ENCODE measurements at regions not wholly inside any gene's neighbourhood (a gene's known extent, or its start where the extent isn't known, plus 50 kb on each side); places are given as distances from the start of the nearest gene placed in this dataset.
"Not testable (repeated sequence)": the region's sequence is repeated elsewhere in the genome, so short reads cannot be mapped to it uniquely, and the experiment has no call there.

DNA sequence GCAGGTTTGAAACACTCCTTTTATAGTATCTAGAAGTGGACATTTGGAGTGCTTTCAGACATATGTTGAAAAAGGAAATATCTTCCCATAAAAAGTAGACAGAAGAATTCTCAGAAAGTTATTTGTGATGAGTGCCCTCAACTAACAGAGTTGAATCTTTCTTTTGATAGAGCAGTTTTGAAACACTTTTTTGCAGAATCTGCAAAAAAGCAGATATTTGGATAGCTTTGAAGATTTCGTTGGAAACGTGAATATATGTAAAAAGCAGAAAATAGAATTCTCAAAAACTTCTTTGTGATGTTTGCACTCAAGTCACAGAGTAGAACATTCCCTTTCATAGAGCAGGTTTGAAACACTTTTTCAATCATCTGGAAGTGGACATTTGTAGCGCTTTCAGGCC, 676.4 kb upstream of the ZNF337 start:
- DNase-seq: not testable (repeated sequence)

DNA sequence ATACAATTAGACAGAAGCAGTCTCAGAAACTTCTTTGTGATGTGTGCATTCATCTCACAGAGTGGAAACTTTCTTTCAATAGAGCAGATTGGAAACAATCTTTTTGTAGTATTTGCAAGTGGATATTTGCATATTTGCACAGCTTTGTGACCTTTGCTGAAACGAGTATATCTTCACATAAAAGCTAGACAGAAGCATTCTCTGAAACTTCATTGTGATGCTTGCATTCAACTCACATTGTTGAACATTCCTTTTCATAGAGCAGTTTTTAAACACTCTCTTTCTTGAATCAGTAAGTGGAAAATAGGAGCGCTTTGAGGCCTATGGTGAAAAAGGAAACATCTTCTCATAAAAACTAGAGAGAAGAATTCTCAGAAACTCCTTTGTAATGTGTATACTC, 657.9 kb upstream of the ZNF337 start:
- no peak for DNase-seq

DNA sequence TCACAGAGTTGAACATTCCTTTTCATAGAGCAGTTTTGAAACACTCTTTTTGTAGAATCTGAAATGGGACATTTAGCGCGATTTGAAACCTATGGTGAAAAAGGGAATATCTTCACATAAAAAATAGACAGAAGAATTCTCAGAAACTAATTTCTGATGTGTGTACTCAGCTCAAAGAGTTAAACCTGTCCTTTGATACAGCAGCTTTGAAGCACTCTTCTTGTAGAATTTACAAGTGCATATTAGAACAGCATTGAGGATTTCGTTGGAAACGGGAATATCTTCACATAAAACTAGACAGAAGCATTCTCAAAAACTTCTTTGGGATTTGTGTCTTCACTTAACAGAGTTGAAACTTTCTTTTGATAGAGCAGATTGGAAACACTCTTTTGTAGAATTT, 650.7 kb upstream of the ZNF337 start:
- DNase-seq: no peak

DNA sequence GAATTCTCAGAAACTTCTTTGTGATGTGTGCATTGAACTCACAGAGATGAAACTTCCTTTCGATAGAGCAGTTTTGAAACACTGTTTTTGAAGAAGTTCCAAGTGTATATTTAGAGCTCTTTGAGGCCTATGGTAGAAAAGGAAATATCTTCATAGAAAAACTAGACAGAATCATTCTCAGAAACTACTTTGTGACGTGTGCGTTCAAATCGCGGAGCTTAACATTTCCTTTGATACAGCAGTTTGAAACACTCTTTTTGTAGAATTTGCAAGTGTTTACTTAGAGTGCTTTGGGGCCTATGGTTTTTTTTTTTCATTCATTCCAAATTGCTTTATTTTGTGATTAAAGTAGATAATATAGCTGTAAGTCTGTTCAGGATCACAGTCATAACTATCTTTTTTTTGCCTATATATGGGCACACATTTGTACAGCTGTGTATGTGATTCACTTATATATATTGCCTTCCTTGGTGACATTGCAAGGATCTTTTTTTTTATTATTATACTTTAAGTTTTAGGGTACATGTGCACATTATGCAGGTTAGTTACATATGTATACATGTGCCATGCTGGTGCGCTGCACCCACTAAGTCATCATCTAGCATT, 643.9 kb upstream of the ZNF337 start:
- DNase-seq: not testable (repeated sequence)

DNA sequence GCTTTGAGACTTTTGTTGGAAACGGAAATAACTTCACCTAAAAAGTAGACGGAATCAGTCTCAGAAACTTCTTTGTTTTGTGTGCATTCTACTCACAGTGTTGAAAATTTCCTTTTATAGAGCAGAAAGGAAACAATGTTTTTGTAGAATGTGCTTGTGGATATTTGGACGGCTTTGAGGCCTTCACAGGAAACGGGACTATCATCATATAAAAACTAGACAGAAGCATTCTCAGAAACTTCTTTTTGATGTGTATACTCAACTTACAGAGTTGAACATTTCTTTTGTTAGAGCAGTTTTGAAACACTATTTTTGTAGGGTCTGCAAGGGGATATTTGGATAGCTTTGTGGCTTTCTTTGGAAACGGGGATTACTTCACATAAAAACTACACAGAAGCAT, 627.5 kb upstream of the ZNF337 start:
- DNase-seq: no peak

DNA sequence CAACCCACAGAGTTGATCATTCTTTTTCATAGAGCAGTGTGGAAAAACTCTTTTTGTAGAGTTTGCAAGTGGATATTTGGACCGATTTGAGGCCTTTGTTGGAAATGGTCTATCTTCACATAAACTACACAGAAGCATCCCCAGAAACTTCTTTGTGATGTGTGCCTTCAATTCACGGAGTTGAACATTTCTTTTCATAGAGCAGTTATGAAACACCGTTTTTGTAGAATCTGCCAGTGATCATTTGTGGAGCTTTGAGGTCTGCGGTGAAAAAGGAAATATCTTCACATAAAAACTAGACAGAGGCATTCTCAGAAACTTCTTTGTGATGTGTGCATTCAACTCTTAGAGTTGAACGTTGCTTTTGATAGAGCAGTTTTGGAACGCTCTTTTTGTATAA, 618.4 kb upstream of the ZNF337 start:
- no peak for DNase-seq

DNA sequence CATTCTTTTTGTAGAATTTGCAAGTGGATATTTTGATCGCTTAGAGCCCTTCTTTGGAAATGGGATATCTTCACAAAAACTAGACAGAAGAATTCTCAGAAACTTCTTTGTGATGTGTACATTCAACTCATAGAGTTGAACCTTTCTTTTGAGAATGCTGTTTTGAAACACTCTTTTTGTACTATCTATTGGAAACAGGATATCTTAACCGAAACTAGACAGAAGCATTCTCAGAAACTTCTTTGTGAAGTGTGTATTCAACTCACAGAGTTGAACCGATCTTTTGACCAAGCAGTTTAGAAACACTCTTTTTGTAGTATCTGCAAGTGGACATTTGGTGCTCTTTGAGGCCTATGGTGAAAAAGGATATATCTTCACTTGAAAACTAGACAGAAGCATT, 613.1 kb upstream of the ZNF337 start:
- not testable (repeated sequence) for DNase-seq

DNA sequence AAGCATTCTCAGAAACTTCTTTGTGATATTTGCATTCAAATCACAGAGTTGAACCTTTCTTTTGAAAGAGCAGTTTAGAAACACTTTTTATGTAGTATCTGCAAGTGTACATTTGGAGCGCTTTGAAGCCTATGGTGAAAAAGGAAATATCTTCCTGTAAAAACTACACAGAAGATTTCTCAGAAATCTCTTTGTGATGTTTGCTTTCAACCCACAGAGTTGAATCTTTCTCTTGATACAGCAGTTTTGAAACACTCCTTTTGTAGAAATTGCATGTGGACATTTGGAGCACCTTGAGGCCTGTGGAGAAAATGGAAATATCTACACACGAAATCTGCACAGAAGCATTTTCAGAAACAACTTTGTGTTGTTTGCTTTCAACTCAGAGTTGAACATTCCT, 612.3 kb upstream of the ZNF337 start:
- no peak for DNase-seq

DNA sequence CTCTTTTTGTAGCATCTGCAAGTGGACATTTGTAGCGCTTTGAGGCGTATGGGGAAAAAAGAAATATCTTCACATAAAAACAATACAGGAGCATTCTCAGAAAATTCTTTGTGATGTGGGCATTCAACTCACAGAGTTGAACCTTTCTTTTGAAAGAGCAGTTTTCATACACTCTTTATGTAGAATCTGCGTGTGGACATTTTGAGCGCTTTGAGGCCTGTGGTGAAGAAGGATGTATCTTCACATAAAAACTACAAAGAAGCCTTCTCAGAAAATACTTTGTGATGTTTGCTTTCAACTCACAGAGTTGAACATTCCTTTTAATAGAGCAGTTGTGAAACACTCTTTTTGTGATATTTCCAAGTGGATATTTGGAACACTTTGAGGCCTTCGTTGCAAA, 598.4 kb upstream of the ZNF337 start:
- DNase-seq: no peak

DNA sequence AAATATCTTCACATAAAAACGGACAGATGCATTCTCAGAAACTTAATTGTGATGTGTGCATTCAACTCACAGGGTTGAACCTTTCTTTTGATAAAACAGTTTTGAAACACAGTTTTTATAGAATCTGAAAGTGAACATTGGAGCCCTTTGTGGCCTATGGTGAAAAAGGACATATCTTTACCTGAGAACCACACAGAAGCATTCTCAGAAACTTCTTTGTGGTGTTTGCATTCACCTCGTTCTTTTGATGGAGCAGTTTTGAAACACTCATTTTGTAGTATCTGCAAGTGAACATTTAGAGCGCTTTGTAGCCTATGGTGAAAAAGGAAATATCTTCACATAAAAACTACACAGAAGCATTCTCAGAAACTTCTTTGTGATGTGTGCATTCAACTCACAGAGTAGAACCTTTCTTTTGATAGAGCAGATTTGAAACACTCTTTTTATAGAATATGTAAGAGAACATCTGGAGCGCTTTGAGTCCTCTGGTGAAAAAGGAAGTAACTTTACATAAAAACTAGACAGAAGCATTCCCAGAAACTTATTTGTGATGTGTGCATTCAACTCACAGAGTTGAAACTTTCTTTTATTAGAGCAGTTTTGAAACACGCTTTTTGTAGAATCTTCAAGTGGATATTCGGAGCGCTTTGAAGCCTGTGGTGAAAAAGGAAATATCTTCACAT, 591.9 kb upstream of the ZNF337 start:
- not testable (repeated sequence) for DNase-seq

DNA sequence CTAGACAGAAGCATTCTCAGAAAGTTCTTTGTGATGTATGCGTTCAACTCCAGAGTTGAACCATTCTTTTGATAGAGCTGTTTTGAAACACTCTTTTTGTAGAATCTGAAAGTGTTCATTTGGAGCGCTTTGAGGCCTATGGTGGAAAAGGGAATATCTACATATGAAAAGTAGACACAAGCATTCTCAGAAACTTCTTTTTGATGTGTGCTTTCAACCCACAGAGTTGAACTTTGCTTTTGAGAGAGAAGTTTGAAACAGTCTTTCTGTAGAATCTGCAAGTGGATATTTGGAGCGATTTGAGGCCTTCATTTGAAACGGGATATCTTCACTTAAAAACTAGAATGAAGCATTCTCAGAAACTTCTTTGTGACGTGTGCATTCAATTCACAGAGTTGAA, 582.6 kb upstream of the ZNF337 start:
- DNase-seq: no peak

DNA sequence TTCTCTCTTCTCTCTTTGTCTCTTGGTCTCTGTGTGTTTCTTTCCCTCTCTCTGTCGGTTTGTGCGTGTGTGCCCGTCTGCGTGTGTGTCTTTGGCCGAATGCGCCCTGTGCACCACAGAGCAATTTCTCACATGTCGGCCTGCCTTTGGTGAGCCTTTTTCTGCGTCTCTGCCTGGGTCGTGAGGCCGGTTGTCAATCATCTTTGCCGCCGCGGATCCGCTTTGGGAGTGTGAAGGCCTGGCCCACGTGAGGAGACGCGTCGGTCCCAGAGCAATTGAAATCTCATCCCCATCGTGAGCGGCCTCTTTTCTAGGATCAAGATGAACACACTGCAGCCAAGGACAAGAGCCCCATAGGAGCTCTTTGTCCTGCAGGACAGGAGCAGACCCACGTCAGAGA, 580.7 kb upstream of the ZNF337 start:
- peak in 2 of 51 donors; percentile 0 to 1 for DNase-seq

DNA sequence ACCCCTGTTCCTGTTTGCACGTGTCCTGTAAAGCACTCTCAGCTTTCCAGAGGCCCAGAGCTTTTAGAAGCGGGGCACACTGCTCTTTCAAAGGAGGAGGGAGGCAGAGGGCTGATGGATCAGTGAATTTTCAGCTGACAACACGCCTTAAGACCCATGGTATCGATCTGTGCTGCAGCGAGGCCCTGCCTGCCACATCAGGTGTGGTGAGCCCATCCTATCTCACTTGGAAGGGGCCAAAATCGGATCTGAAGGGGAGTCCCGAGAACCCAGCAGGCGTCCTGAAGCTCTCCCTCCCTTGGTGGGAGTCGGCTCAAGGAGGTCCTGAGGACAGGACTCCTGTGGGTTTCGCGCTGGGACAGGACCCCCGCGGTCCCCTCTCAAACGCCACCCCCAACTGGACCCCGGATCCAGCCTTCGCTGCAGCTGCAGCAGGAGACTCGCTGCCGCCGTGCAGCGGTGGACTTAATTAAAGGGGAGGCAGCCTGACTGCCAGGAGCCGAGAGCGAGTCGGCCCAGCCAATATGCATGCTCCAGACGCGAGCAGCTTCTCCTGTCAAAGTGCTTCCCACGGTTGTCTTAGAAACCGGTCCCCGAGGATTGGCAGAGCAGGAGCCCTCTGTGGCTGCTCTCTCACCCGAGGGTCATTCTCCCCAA, 580.0 kb upstream of the ZNF337 start:
- DNase-seq: peak in 27 of 51 donors; percentile 1 to 33 (median 16)

DNA sequence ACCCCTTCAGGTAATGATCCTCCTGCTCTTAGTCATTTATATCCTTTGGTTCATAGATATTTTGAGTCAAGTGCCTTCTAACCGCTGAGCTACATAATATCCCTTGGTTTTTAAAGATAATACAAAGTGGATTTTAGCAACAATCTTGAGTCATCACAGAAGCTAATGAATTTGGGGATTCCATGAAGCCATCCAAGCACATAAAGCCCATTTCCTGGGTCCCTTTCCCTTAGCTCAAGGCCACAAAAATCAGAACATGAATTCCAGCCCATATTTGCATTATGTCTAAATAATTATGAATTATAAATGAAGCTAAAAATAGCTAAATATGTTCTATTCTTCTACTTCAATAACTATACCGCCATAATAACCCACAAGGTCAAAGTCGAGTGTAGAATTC, 572.1 kb upstream of the ZNF337 start:
- not testable (repeated sequence) for DNase-seq

DNA sequence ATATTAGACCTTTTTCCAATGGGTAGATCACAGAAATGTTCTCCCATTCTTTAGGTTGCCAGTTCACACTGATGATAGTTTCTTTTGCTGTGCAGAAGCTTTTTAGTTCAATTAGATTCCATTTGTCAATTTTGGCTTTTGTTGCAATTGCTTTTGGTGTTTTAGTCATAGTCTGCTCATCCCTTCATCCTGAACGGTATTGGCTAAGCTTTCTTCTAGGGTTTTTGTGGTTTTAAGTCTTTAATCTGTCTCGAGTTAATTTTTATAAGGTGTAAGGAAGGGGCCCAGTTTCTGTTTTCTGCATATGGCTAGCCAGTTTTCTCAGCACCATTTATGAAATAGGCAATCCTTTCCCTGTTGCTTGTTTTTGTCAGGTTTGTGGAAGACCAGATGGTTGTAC, 564.3 kb upstream of the ZNF337 start:
- DNase-seq: not testable (repeated sequence)

DNA sequence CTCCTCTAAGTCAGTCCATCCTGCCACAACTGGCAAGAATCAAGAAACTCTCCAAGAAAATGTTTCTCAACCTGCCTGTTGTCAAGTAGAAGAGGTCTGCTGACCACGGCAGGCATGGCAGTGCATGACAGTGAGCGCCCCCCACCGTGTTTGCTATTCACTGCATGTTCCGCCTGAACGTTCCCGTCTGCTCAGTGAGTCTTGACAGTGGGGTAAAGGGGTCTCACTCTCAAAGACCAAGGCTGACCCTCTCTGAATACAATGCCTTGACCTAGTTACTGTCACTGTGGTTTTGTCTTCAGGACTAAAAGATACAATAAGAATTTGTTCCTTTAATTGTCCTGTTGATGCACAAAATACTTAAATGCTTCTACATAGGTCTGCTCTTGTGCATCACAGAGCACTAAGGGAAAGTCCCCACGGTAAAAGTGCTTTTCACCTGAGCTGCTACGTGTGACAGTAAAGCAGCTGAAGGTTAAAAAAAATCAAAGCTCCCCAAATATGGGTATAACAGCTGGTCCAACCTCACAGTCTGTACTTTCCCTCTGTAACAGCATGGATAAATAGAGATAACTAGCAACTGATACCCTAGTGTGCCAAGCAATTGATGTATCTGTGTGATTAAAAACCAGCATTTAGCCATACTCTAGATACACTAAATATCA, 555.8 kb upstream of the ZNF337 start:
- not testable (repeated sequence) for DNase-seq

DNA sequence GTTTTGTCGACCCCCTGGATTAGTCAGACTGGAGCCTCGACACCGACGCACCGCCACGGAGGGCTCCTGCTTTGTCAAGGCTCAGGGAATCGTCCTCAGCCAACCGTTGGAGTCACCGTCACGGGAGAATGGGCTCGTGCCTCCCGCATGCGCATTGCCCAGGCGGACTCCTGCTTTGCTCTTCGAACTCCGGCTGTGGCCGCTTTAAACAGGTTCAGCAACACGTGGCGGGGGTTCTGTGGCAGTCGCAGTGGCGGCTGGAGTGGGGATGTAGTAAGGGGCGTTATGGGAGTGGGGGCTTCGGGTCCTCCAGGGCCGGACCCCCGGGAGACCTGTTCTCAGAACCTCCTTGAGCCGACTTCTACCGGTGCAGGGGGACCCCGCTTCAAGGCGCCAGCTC, 554.7 kb upstream of the ZNF337 start:
- not testable (repeated sequence) for DNase-seq

DNA sequence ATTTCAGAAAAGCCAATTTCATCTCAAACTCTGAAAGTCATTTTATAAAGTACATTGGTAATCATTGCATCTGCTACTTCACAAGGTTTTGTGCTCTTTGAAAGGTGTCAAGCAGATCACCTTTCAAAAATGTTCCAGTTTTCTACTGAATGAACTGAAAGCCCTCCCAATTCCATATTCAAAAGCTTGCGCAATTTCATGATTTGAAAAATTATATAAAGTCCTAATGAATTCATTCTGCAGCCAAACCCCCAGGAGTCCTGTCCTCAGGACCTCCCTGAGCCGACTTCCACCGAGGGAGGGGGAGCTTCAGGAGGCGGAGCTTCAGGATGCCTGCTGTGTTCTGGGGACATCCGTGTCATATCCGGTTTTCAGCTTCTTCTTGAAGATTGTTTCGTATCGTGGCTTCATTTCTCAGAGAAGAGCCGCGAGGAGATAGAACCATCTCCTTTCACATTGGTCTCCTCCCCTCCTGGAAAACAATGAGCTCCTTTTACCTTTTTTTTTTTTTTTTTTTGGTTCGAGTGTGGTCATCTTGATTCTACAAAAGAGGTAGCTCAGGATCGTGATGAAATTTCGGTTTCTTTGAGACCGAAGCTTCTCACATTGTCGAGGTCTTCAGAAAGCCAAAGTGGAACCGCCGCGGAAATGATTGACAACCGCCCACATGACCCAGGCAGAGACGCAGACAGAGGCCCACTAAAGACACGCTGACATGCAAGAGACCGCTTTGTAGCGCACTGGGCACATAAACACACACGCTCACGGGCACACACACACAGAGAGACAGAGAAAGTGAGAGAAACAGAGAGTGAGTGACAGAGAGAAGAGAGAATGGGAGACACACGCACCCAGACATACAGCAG, 553.8 kb upstream of the ZNF337 start:
- DNase-seq: not testable (repeated sequence)

DNA sequence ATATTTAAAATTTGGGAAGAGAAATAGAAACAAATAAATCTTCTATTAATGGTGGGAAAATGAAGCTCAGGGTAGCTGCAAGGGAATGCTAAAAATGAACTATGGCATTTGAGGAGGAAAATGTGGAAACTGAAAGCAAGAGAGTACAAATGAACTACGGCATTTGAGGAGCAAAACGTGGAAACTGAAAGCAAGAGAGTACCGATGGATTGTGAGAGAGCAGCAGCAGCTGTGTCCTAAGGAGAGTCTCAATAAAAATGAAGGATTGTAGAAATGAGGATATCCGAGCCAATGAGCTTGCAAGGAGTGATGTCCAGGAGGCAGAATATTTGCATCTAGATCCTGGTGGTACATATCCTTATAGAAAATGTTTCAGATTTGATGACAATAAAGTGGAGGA, 547.1 kb upstream of the ZNF337 start:
- DNase-seq: no peak

DNA sequence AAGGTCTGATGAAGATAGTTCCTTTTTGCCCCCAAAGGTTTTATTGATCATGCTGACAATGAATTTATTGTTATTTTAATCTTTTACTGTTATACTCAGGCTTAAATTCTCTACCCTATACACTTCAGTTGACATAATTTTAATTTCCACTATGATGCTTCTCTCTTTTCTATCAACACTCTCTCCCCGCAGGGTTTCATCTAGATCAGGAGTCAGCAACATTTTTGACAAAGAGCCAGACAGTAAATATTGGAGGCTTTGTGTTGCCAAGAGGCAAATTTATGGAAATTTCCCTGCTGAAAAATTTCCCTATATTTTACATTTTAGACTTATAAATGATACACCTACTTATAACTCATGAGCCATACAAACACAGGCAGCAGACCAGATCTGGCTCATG, 524.0 kb upstream of the ZNF337 start:
- not testable (repeated sequence) for DNase-seq

DNA sequence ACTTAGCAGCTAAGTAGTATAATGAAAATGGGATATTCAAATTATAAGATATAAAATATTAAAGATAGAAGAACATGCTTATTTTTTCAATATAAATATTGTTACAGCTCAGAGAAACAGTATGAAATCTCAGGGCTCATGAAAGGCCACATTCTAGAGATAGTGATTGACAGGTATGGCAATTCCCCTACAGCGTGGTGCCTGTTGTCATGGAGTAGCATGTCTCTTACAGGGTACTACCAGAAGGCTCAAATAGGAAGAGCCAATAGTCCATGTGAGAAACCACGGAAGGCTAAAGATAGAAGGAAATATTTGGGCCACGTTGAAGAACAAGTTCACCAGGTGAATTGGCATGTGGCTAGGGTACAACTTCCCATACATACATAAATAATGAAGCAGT, 522.9 kb upstream of the ZNF337 start:
- DNase-seq: not testable (repeated sequence)

Measured in hypothalamus (tissue), 51 donors.